Activated B cell treated with CpG ODN at 0.5 μM for 24 hours (primary cell): ENCODE measurements at regions not wholly inside any gene's neighbourhood (a gene's known extent, or its start where the extent isn't known, plus 50 kb on each side); places are given as distances from the start of the nearest gene placed in this dataset.
"Not testable (repeated sequence)": the region's sequence is repeated elsewhere in the genome, so short reads cannot be mapped to it uniquely, and the experiment has no call there.

Source experiments
- ATAC-seq: fragments of 200-7000 bp; cut with Tn5 transposase; one replicate; pipeline ENCODE4 v1.10.0; 2021; ENCODE audit warnings: low read depth, mild to moderate bottlenecking, moderate library complexity
- CTCF ChIA-PET: fragments of 350-600 bp; sonication (Branson Sonifier 250); formaldehyde crosslinking; loops from one replicate; lab custom pipeline; 2021; ENCODE audit warnings: antibody characterized with exemption; lab: Charles Lee
- POLR2A ChIA-PET: fragments of 350-600 bp; sonication (Branson Sonifier 250); formaldehyde crosslinking; loops from one replicate; lab custom pipeline; 2021; ENCODE audit warnings: antibody characterized with exemption; lab: Charles Lee
- DNase-seq: peaks from one replicate; pipeline ENCODE4 v3.0.0; 2022
- H3K27ac Mint-ChIP-seq: one replicate; pipeline ENCODE4 v1.8.0; 2020; ENCODE audit warnings: mixed read lengths
- H3K27me3 Mint-ChIP-seq: one replicate; pipeline ENCODE4 v1.8.0; 2021; ENCODE audit warnings: mixed read lengths
- H3K36me3 Mint-ChIP-seq: one replicate; pipeline ENCODE4 v1.8.0; 2021; ENCODE audit warnings: low read depth, mixed read lengths
- H3K4me1 Mint-ChIP-seq: one replicate; pipeline ENCODE4 v1.8.0; 2021; ENCODE audit warnings: mixed read lengths
- H3K4me3 Mint-ChIP-seq: one replicate; pipeline ENCODE4 v1.8.0; 2020; ENCODE audit warnings: mild to moderate bottlenecking, mixed read lengths
- H3K9me3 Mint-ChIP-seq: one replicate; pipeline ENCODE4 v1.8.0; 2020; ENCODE audit warnings: mixed read lengths
- CTCF ChIP-seq: fragments of 200-600 bp; IDR thresholded peaks from one replicate; pipeline ENCODE4 v1.8.0; 2022; ENCODE audit warnings: antibody characterized with exemption, mild to moderate bottlenecking
- intact Hi-C: fragments of 100-400 bp; cut with micrococcal nuclease; formaldehyde crosslinking; loops from one replicate; pipeline ENCODE4 v1.15.1; 2024

- DNase-seq (no peak), ATAC-seq (no peak)
- intact Hi-C loops, result no loop called here
- Mint-ChIP-seq H3K36me3 (peaks cover 28% of the 10 kb centered on the region), H3K27me3 (no peaks in the 10 kb centered on the region), H3K9me3 (peaks cover 9% of the 10 kb centered on the region), H3K27ac (no peak overlapping the region), H3K4me3 (no peak overlapping the region), H3K4me1 (peaks cover 22% of the 10 kb centered on the region)
- TF ChIP-seq CTCF, result no peak
- POLR2A ChIA-PET, result interaction anchor here (1.0 to 1.5 kb wide), 2 partner anchors 10 to 26 kb away, joined by 3 to 11 read pairs; no protein-coding TSS in a partner anchor
- CTCF ChIA-PET, result interaction anchor here (1.3 to 2.3 kb wide), 2 partner anchors 208 to 343 kb away, joined by 6 to 7 read pairs; partner anchors contain the start of gene TACR1
These were observed 153.7 kb downstream of the EVA1A start for GRCh38 chr2:75407038-75407530.

- H3K9me3 Mint-ChIP-seq, result peaks cover 9% of the 10 kb centered on the region
- no peak for TF ChIP-seq CTCF
- H3K27ac Mint-ChIP-seq, result peak overlapping the region; percentile 20
- DNase-seq (no peak), ATAC-seq (no peak)
- intact Hi-C loops, result no loop called here
- CTCF ChIA-PET, result interaction anchor here (1.3 to 2.5 kb wide), 3 partner anchors 206 to 487 kb away, joined by 6 to 19 read pairs (median 12); partner anchors contain the start of gene TACR1
- H3K4me3 Mint-ChIP-seq, result no peak overlapping the region
- peaks cover 22% of the 10 kb centered on the region for H3K4me1 Mint-ChIP-seq
- peaks cover 22% of the 10 kb centered on the region for H3K36me3 Mint-ChIP-seq
- H3K27me3 Mint-ChIP-seq, result no peaks in the 10 kb centered on the region
- POLR2A ChIA-PET, result no interaction called here
These were observed 154.6 kb downstream of the EVA1A start for GRCh38 chr2:75406131-75406581.

- H3K4me3 Mint-ChIP-seq, result no peak overlapping the region
- DNase-seq (no peak), ATAC-seq (no peak)
- peaks cover 11% of the 10 kb centered on the region for H3K36me3 Mint-ChIP-seq
- peak overlapping the region; percentile 19 for H3K27ac Mint-ChIP-seq
- CTCF ChIA-PET, result interaction anchor here (0.7 to 2.5 kb wide), 10 partner anchors 9 to 485 kb away, joined by 3 to 19 read pairs (median 4); partner anchors contain the start of gene TACR1
- H3K4me1 Mint-ChIP-seq, result peaks cover 22% of the 10 kb centered on the region
- POLR2A ChIA-PET, result interaction anchor here (1.0 kb wide), 1 partner anchor 205 kb away, joined by 3 read pairs; the partner anchor contains the start of gene TACR1
- intact Hi-C loops, result loop anchor here (1.0 to 2.0 kb wide), 10 partner anchors 16 to 715 kb away; partner anchors contain the start of gene TACR1
- H3K9me3 Mint-ChIP-seq, result peaks cover 2% of the 10 kb centered on the region
- no peaks in the 10 kb centered on the region for H3K27me3 Mint-ChIP-seq
- TF ChIP-seq CTCF, result no peak
These were observed 155.7 kb downstream of the EVA1A start for GRCh38 chr2:75405000-75405399.

- ATAC-seq, result peak; percentile 90
- Mint-ChIP-seq H3K36me3 (peaks cover 6% of the 10 kb centered on the region), H3K9me3 (peaks cover 3% of the 10 kb centered on the region), H3K4me1 (peaks cover 22% of the 10 kb centered on the region), H3K27me3 (no peaks in the 10 kb centered on the region), H3K4me3 (no peak overlapping the region), H3K27ac (peak overlapping the region; percentile 20)
- intact Hi-C loops, result loop anchor here (1.0 to 2.0 kb wide), 10 partner anchors 15 to 714 kb away; partner anchors contain the start of gene TACR1
- ChIA-PET CTCF (interaction anchor here (0.8 to 2.5 kb wide), 6 partner anchors 15 to 339 kb away, joined by 3 to 19 read pairs (median 6); partner anchors contain the start of gene TACR1), POLR2A (no interaction called here)
- peak; percentile 51 for TF ChIP-seq CTCF
- no peak for DNase-seq
These were observed 156.7 kb downstream of the EVA1A start for GRCh38 chr2:75403991-75404428.

GRCh38 chr2:75396314-75396713, 164.4 kb downstream of the EVA1A start:
- intact Hi-C loops, result no loop called here
- ChIA-PET CTCF (interaction anchor here (1.1 kb wide), 1 partner anchor 9 kb away, joined by 3 read pairs; no protein-coding TSS in a partner anchor), POLR2A (no interaction called here)

GRCh38 chr2:75394764-75395163, 166.0 kb downstream of the EVA1A start:
- Mint-ChIP-seq H3K4me1 (peaks cover 21% of the 10 kb centered on the region), H3K36me3 (peaks cover 24% of the 10 kb centered on the region)
- ATAC-seq, CTCF ChIA-PET, H3K27me3 Mint-ChIP-seq, POLR2A ChIA-PET, H3K4me3 Mint-ChIP-seq, DNase-seq, H3K9me3 Mint-ChIP-seq, H3K27ac Mint-ChIP-seq, intact Hi-C loops: not testable (repeated sequence)

More at GRCh38 chr2:75396314-75396713, 164.4 kb downstream of the EVA1A start:
- Mint-ChIP-seq H3K27ac (no peak overlapping the region), H3K4me3 (no peak overlapping the region), H3K27me3 (no peaks in the 10 kb centered on the region), H3K9me3 (peaks cover 5% of the 10 kb centered on the region), H3K36me3 (peaks cover 24% of the 10 kb centered on the region), H3K4me1 (peaks cover 8% of the 10 kb centered on the region)
- DNase-seq (no peak), ATAC-seq (no peak)
- TF ChIP-seq CTCF, result no peak
